Ishikawa (cell line): ENCODE measurements at regions not wholly inside any gene's neighbourhood (a gene's known extent, or its start where the extent isn't known, plus 50 kb on each side); places are given as distances from the start of the nearest gene placed in this dataset.

ENCODE experiments used
- CEBPB ChIP-seq: IDR thresholded peaks from 2 replicates; pipeline ENCODE4 v1.6.1; 2012
- CREB1 ChIP-seq: IDR thresholded peaks from 2 replicates; pipeline ENCODE4 v1.6.1; 2012; ENCODE audit warnings: low read depth
- EGR1 ChIP-seq: IDR thresholded peaks from 2 replicates; pipeline ENCODE4 v1.6.1; 2012
- EP300 ChIP-seq: IDR thresholded peaks from 2 replicates; pipeline ENCODE4 v1.6.1; 2012; ENCODE audit warnings: borderline replicate concordance
- FOXM1 ChIP-seq: IDR thresholded peaks from 2 replicates; pipeline ENCODE4 v1.6.1; 2012; ENCODE audit warnings: low read depth, borderline replicate concordance
- NFIC ChIP-seq: IDR thresholded peaks from 2 replicates; pipeline ENCODE4 v1.6.1; 2012
- RAD21 ChIP-seq: IDR thresholded peaks from 2 replicates; pipeline ENCODE4 v1.6.1; 2012; ENCODE audit warnings: low read depth
- TAF1 ChIP-seq: IDR thresholded peaks from 2 replicates; pipeline ENCODE4 v1.6.1; 2012; ENCODE audit warnings: low read depth, mild to moderate bottlenecking
- TCF12 ChIP-seq: IDR thresholded peaks from 2 replicates; pipeline ENCODE4 v1.6.1; 2012; ENCODE audit warnings: low read depth
- TEAD4 ChIP-seq: IDR thresholded peaks from 2 replicates; pipeline ENCODE4 v1.6.1; 2012
- YY1 ChIP-seq: IDR thresholded peaks from 2 replicates; pipeline ENCODE4 v1.6.1; 2012; ENCODE audit warnings: low read depth
- ZBTB7A ChIP-seq: IDR thresholded peaks from 2 replicates; pipeline ENCODE4 v1.6.1; 2012; ENCODE audit warnings: low read depth
- TF ChIP-seq, protein P1 (sequence below): IDR thresholded peaks from 2 replicates; pipeline ENCODE4 v1.6.1; 2012; ENCODE audit warnings: low read depth, mild to moderate bottlenecking
- TF ChIP-seq, protein P2 (sequence below): IDR thresholded peaks from 2 replicates; pipeline ENCODE4 v1.6.1; 2012
- TF ChIP-seq, protein P3 (sequence below): IDR thresholded peaks from 2 replicates; pipeline ENCODE4 v1.6.1; 2012

DNA sequence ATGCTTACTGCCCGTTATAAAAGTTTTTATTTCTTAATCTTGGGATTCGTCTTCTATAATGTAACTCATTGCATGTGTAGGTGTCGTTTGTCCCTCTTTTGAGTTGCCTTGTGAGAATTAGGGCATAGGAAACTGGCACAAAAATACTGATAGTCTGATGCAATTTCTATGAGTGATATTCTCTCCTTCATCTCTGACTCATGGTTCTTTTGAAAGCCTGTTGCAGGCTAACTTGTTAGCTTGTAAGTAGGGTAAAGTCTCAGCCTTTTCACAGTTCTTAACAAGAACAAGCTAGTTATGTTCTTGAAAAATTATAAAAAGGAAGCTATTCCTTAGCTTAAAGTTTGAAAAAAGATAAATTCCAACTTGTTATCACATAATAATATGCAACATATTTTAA, 1085.4 kb upstream of the NRXN1 start:
- TF ChIP-seq TEAD4 (no peak), ZBTB7A (no peak), TAF1 (no peak), TCF12 (no peak), CEBPB (no peak), YY1 (no peak), EP300 (no peak), RAD21 (no peak), NFIC (no peak), FOXM1 (no peak), EGR1 (no peak)
- TF ChIP-seq, protein P1, sequence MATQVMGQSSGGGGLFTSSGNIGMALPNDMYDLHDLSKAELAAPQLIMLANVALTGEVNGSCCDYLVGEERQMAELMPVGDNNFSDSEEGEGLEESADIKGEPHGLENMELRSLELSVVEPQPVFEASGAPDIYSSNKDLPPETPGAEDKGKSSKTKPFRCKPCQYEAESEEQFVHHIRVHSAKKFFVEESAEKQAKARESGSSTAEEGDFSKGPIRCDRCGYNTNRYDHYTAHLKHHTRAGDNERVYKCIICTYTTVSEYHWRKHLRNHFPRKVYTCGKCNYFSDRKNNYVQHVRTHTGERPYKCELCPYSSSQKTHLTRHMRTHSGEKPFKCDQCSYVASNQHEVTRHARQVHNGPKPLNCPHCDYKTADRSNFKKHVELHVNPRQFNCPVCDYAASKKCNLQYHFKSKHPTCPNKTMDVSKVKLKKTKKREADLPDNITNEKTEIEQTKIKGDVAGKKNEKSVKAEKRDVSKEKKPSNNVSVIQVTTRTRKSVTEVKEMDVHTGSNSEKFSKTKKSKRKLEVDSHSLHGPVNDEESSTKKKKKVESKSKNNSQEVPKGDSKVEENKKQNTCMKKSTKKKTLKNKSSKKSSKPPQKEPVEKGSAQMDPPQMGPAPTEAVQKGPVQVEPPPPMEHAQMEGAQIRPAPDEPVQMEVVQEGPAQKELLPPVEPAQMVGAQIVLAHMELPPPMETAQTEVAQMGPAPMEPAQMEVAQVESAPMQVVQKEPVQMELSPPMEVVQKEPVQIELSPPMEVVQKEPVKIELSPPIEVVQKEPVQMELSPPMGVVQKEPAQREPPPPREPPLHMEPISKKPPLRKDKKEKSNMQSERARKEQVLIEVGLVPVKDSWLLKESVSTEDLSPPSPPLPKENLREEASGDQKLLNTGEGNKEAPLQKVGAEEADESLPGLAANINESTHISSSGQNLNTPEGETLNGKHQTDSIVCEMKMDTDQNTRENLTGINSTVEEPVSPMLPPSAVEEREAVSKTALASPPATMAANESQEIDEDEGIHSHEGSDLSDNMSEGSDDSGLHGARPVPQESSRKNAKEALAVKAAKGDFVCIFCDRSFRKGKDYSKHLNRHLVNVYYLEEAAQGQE, result no peak
- TF ChIP-seq, protein P2, sequence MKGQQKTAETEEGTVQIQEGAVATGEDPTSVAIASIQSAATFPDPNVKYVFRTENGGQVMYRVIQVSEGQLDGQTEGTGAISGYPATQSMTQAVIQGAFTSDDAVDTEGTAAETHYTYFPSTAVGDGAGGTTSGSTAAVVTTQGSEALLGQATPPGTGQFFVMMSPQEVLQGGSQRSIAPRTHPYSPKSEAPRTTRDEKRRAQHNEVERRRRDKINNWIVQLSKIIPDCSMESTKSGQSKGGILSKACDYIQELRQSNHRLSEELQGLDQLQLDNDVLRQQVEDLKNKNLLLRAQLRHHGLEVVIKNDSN, result no peak
- TF ChIP-seq, protein P3, sequence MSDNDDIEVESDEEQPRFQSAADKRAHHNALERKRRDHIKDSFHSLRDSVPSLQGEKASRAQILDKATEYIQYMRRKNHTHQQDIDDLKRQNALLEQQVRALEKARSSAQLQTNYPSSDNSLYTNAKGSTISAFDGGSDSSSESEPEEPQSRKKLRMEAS, result no peak

DNA sequence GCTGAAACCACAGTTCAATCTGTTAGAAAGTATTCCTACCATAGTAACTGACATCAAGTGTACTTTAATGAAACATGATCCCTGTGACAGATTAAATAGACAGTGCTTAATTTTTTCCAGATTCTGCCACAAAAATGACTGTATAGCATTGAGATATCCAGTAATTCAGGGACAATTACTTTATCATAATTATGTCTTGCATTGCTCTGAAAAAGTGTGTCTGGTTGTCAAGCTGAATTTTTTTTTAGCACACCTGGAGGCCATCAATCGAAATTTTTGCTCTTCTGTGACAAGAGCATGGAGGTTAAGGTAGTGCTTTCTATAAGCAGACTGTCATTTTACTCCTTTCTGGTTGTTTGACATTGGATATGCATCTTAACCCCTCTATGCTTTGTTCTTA, 1083.8 kb upstream of the NRXN1 start:
- no peak for TF ChIP-seq TCF12
- TF ChIP-seq TAF1, result no peak
- no peak for TF ChIP-seq EGR1
- TF ChIP-seq FOXM1, result no peak
- no peak for TF ChIP-seq NFIC
- no peak for TF ChIP-seq CREB1
- TF ChIP-seq, protein P3, result no peak
- TF ChIP-seq CEBPB, result no peak
- TF ChIP-seq YY1, result no peak
- TF ChIP-seq, protein P1, result no peak
- no peak for TF ChIP-seq ZBTB7A
- no peak for TF ChIP-seq RAD21

DNA sequence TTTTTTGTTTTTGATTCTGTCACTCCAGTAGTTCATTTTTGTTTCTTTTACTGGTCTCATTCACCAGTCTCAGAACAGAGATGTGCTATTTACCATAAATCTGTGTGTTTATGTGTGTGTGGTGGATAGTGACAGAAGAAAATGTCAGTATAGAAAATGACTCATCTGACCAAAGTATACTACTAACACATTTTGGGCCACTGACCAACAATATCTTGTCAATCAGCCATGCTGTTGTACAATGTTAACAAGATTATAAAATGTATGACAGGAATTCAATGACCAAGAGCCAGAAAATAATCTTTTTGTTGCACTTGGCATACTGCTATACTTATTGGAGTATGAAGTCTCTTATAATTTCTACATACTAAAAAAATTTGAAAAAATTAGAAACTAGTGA, 1081.4 kb upstream of the NRXN1 start:
- TF ChIP-seq CREB1 (no peak), CEBPB (no peak), EGR1 (no peak), TEAD4 (no peak), TCF12 (no peak), ZBTB7A (no peak), RAD21 (no peak), TAF1 (no peak), EP300 (no peak), YY1 (no peak), FOXM1 (no peak), NFIC (no peak)
- TF ChIP-seq, protein P3, result no peak
- TF ChIP-seq, protein P1, result no peak
- TF ChIP-seq, protein P2, result no peak

DNA sequence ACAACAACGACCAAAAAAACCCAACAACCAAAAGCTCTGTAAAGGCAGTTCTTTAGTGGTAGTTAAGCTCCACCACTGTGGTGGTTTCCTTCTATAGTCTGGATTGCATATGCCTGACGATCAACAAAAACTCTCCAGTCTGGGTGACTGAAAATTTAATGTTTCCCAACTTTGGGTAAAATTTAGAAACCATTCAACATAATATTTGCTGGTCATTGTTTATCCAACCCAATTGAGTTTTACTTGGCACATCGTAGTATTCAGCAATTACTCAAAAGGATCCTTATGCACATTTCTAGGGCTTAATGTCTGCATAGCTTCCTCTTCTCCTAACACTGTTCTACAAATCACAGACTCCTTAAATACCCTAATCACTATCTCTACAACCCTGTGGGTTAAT, 1080.2 kb upstream of the NRXN1 start:
- TF ChIP-seq, protein P2, result no peak
- TF ChIP-seq FOXM1 (no peak), TCF12 (no peak)

DNA sequence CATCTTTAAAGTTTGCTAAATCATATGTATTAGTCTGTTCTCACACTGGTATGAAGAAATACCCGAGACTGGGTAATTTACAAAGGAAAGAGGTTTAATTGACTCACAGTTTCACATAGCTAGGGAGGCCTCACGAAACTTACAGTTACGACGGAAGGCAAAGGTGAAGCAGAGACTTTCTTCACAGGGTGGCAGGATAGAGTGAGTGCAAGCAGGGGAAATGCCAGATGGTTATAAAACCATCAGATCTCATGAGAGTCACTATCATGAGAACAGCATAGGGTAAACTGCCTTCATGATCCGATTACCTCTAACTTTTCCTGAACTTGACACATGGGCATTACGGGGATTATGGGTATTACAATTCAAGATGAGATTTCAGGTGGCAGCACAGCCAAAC, 1075.2 kb upstream of the NRXN1 start:
- TF ChIP-seq, protein P3, result no peak
- TF ChIP-seq TEAD4, result no peak
- no peak for TF ChIP-seq TCF12
- no peak for TF ChIP-seq CREB1
- TF ChIP-seq RAD21, result no peak
- TF ChIP-seq, protein P2, result no peak
- no peak for TF ChIP-seq YY1
- no peak for TF ChIP-seq EGR1
- TF ChIP-seq TAF1, result no peak
- TF ChIP-seq EP300, result no peak
- TF ChIP-seq FOXM1, result no peak
- no peak for TF ChIP-seq ZBTB7A
- no peak for TF ChIP-seq CEBPB
- no peak for TF ChIP-seq NFIC
- TF ChIP-seq, protein P1, result no peak
